MM.1S (cell line): ENCODE measurements at regions not wholly inside any gene's neighbourhood (a gene's known extent, or its start where the extent isn't known, plus 50 kb on each side); places are given as distances from the start of the nearest gene placed in this dataset.

Source experiments
- DNase-seq: peaks from one replicate; pipeline ENCODE4 v3.0.0-alpha.2; 2015
- H2AFZ ChIP-seq: fragments of 300-600 bp; sonication (generic); 2 replicates; pipeline ENCODE4 v1.6.0; 2016; ENCODE audit warnings: antibody characterized with exemption, low read length
- H3F3A ChIP-seq: fragments of 300-600 bp; sonication (generic); 2 replicates; pipeline ENCODE4 v1.6.1; 2016; ENCODE audit warnings: mild to moderate bottlenecking, antibody characterized with exemption, low read length, moderate library complexity, mixed read lengths; ENCODE audit not compliant: insufficient read depth
- H3K27ac ChIP-seq: fragments of 300-600 bp; sonication (generic); 2 replicates; pipeline ENCODE4 v1.5.1; 2016; ENCODE audit warnings: mild to moderate bottlenecking, low read length
- H3K27me3 ChIP-seq: fragments of 300-600 bp; sonication (generic); replicated peaks from 2 replicates; pipeline ENCODE4 v1.6.0; 2016; ENCODE audit warnings: low read length; ENCODE audit not compliant: insufficient read depth
- H3K36me3 ChIP-seq: fragments of 300-600 bp; sonication (generic); replicated peaks from 2 replicates; pipeline ENCODE4 v1.6.1; 2016; ENCODE audit warnings: mild to moderate bottlenecking, low read length, mixed read lengths; ENCODE audit not compliant: insufficient read depth
- H3K4me1 ChIP-seq: fragments of 300-600 bp; sonication (generic); 2 replicates; pipeline ENCODE4 v1.6.1; 2016; ENCODE audit warnings: low read length, mixed read lengths
- H3K4me2 ChIP-seq: fragments of 300-600 bp; sonication (generic); 2 replicates; pipeline ENCODE4 v1.6.0; 2016; ENCODE audit warnings: low read depth, low read length
- H3K4me3 ChIP-seq: fragments of 300-600 bp; sonication (generic); 2 replicates; pipeline ENCODE4 v1.5.1; 2016; ENCODE audit warnings: low read length, mixed read lengths
- H3K79me2 ChIP-seq: fragments of 300-600 bp; sonication (generic); 2 replicates; pipeline ENCODE4 v1.6.1; 2016; ENCODE audit warnings: mixed run types, low read length, mixed read lengths
- H3K9ac ChIP-seq: fragments of 300-600 bp; sonication (generic); 2 replicates; pipeline ENCODE4 v1.6.1; 2016; ENCODE audit warnings: low read length, mixed read lengths
- H3K9me2 ChIP-seq: fragments of 300-600 bp; sonication (generic); replicated peaks from 2 replicates; pipeline ENCODE4 v1.6.1; 2016; ENCODE audit warnings: mild to moderate bottlenecking, low read length, mixed read lengths; ENCODE audit not compliant: insufficient read depth
- H3K9me3 ChIP-seq: fragments of 300-600 bp; sonication (generic); replicated peaks from 2 replicates; pipeline ENCODE4 v1.6.1; 2016; ENCODE audit warnings: mild to moderate bottlenecking, low read length, mixed read lengths; ENCODE audit not compliant: insufficient read depth
- H4K20me1 ChIP-seq: fragments of 300-600 bp; sonication (generic); 2 replicates; pipeline ENCODE4 v1.6.1; 2016; ENCODE audit warnings: mild to moderate bottlenecking, low read length, moderate library complexity, mixed read lengths; ENCODE audit not compliant: insufficient read depth
- EZH2 ChIP-seq: fragments of 300-600 bp; sonication (generic); optimal IDR thresholded peaks from 2 replicates; pipeline ENCODE3; 2017; ENCODE audit warnings: low read depth, mild to moderate bottlenecking, antibody characterized with exemption, low read length, mixed read lengths
- EZH2phosphoT487 ChIP-seq: fragments of 300-600 bp; sonication (generic); IDR thresholded peaks from 2 replicates; pipeline ENCODE4 v1.6.1; 2018; ENCODE audit warnings: antibody characterized with exemption, low read length
- TF ChIP-seq, protein P1 (sequence below): fragments of 300-600 bp; sonication (generic); IDR thresholded peaks from 2 replicates; pipeline ENCODE4 v1.5.1; 2016; ENCODE audit warnings: antibody characterized with exemption, low read length, mixed read lengths

DNA sequence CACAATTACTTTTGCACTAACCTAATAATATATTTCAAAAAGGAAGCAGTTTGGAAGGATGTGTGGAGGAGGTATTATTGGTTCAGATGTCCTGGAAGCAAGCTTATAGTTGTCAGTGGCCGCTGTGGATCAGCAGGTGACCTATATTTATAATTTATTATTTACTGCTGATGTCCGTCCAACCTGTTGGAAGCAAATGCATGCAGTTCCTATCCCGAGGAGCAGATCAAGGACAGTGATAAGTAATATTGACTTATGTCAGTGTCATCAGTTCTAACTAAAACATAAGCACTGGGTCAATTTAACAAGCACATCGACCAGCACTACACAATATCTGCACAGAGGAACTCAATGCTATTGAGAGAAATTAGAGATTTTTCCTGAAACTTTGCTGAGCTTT lies 270.1 kb downstream of the BRINP2 start:
- no peak overlapping the region for H3K4me3 ChIP-seq
- H3K9me3 ChIP-seq, result no peaks in the 10 kb centered on the region
- no peaks in the 10 kb centered on the region for H3K9me2 ChIP-seq
- H4K20me1 ChIP-seq, result no peaks in the 10 kb centered on the region
- no peaks in the 10 kb centered on the region for H3K79me2 ChIP-seq
- H3K27ac ChIP-seq, result no peak overlapping the region
- TF ChIP-seq, protein P1, sequence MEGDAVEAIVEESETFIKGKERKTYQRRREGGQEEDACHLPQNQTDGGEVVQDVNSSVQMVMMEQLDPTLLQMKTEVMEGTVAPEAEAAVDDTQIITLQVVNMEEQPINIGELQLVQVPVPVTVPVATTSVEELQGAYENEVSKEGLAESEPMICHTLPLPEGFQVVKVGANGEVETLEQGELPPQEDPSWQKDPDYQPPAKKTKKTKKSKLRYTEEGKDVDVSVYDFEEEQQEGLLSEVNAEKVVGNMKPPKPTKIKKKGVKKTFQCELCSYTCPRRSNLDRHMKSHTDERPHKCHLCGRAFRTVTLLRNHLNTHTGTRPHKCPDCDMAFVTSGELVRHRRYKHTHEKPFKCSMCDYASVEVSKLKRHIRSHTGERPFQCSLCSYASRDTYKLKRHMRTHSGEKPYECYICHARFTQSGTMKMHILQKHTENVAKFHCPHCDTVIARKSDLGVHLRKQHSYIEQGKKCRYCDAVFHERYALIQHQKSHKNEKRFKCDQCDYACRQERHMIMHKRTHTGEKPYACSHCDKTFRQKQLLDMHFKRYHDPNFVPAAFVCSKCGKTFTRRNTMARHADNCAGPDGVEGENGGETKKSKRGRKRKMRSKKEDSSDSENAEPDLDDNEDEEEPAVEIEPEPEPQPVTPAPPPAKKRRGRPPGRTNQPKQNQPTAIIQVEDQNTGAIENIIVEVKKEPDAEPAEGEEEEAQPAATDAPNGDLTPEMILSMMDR, result no peak
- TF ChIP-seq EZH2phosphoT487, result no peak
- no peak for TF ChIP-seq EZH2
- H3K27me3 ChIP-seq, result no peaks in the 10 kb centered on the region
- DNase-seq, result no peak
- no peak overlapping the region for H3K4me2 ChIP-seq
- no peaks in the 10 kb centered on the region for H3K36me3 ChIP-seq
- no peak overlapping the region for H2AFZ ChIP-seq
- no peaks in the 10 kb centered on the region for H3K4me1 ChIP-seq
- H3K9ac ChIP-seq, result no peak overlapping the region
- no peaks in the 10 kb centered on the region for H3F3A ChIP-seq

DNA sequence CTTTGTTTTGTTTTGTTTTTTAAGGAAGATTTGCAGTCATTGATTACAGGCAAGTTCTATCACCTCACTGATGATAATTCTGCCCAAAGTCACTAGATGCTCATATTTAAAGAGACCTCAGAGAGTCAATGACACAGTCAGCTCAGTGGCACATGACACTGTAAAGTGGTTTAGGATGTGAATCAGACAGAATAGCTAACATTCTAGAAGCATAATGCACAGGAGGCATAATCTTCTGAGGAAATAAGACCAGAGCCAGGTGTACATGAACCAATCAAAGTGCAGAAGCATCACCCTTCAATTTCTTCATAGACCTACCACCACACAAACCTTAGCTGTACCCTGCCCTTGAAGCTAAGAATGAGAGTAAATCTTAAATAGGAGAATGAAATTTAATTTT lies 268.5 kb downstream of the BRINP2 start:
- Histone ChIP-seq H3F3A (no peaks in the 10 kb centered on the region), H3K4me1 (no peaks in the 10 kb centered on the region), H3K79me2 (no peaks in the 10 kb centered on the region), H3K27ac (no peak overlapping the region), H3K9me2 (no peaks in the 10 kb centered on the region), H3K4me2 (no peak overlapping the region), H3K9ac (no peak overlapping the region), H2AFZ (no peak overlapping the region), H4K20me1 (no peaks in the 10 kb centered on the region), H3K4me3 (no peak overlapping the region), H3K27me3 (no peaks in the 10 kb centered on the region), H3K9me3 (no peaks in the 10 kb centered on the region), H3K36me3 (no peaks in the 10 kb centered on the region)
- TF ChIP-seq, protein P1, result no peak
- TF ChIP-seq EZH2phosphoT487, result no peak
- no peak for TF ChIP-seq EZH2
- DNase-seq, result no peak

DNA sequence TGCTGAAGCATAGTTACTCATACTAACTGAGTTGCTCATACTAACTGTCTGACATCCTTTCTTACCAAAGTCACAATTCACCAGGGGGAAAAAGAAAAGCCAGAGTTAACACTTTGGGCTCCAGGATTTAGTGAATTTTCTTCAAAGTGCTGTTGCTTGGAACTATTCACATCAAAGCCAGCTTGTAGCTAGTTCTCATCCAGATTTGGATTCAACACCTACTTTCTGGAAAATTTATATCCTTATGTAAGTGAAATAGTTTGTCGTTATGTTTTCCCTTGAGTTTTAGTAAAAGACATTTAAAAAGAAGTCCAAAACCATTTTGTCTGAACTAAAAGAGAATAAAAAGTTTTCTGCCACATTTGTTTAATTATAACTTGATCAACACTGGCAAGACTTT lies 264.6 kb downstream of the BRINP2 start:
- no peaks in the 10 kb centered on the region for H3K4me1 ChIP-seq
- H3K36me3 ChIP-seq, result no peaks in the 10 kb centered on the region
- no peak for TF ChIP-seq EZH2
- TF ChIP-seq, protein P1, result no peak
- no peak for TF ChIP-seq EZH2phosphoT487
- no peak overlapping the region for H3K9ac ChIP-seq
- no peaks in the 10 kb centered on the region for H3K9me2 ChIP-seq
- no peak for DNase-seq
- H4K20me1 ChIP-seq, result no peaks in the 10 kb centered on the region
- no peak overlapping the region for H3K4me3 ChIP-seq
- no peak overlapping the region for H3K4me2 ChIP-seq
- no peak overlapping the region for H3K27ac ChIP-seq
- H3K27me3 ChIP-seq, result no peaks in the 10 kb centered on the region
- H3F3A ChIP-seq, result no peaks in the 10 kb centered on the region
- H2AFZ ChIP-seq, result no peak overlapping the region
- no peaks in the 10 kb centered on the region for H3K79me2 ChIP-seq
- no peaks in the 10 kb centered on the region for H3K9me3 ChIP-seq

DNA sequence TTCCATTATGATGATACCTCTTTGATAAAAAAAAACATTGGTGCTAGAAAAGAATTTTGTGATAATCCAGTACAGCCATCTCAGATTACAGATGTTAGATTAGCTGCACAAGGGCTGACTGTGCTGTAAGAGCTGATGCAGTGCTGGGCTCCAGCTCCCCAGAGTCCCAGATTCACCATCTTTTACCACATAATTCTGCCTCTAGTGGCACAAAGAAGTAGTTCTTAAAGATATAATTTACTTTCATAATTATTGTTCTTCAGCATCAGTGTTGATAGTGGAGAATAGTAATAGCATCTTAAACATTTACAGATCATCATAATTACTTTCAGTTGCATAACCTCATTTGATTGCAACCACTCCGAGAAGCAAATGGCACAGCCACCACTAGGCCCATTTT lies 262.1 kb downstream of the BRINP2 start:
- H3K36me3 ChIP-seq, result no peaks in the 10 kb centered on the region
- H3K4me3 ChIP-seq, result no peak overlapping the region
- no peak overlapping the region for H3K9ac ChIP-seq
- DNase-seq, result no peak
- no peaks in the 10 kb centered on the region for H3F3A ChIP-seq
- no peaks in the 10 kb centered on the region for H3K27me3 ChIP-seq
- no peak overlapping the region for H3K4me2 ChIP-seq
- no peaks in the 10 kb centered on the region for H3K4me1 ChIP-seq
- H2AFZ ChIP-seq, result no peak overlapping the region
- no peaks in the 10 kb centered on the region for H4K20me1 ChIP-seq
- H3K9me2 ChIP-seq, result no peaks in the 10 kb centered on the region
- no peaks in the 10 kb centered on the region for H3K79me2 ChIP-seq
- no peak overlapping the region for H3K27ac ChIP-seq
- H3K9me3 ChIP-seq, result no peaks in the 10 kb centered on the region
- TF ChIP-seq, protein P1, result peak; percentile 35
- no peak for TF ChIP-seq EZH2phosphoT487
- TF ChIP-seq EZH2, result no peak
